GM06990 (cell line): ENCODE measurements at regions not wholly inside any gene's neighbourhood (a gene's known extent, or its start where the extent isn't known, plus 50 kb on each side); places are given as distances from the start of the nearest gene placed in this dataset.

Experiments used
- DNase-seq: peaks from one replicate; pipeline ENCODE4 v3.0.0-alpha.2; 2011; ENCODE audit not compliant: insufficient read length; ENCODE audit errors: extremely low read depth
- H3K27me3 ChIP-seq: replicated peaks from 2 replicates; pipeline ENCODE4 v1.6.0; 2011; ENCODE audit warnings: low read length; ENCODE audit not compliant: control insufficient read depth, insufficient read depth
- H3K36me3 ChIP-seq: 2 replicates; pipeline ENCODE4 v1.5.1; 2011; ENCODE audit warnings: low read length; ENCODE audit not compliant: control insufficient read depth, insufficient read depth
- H3K4me3 ChIP-seq: replicated peaks from 2 replicates; pipeline ENCODE4 v1.5.1; 2011; ENCODE audit warnings: low read depth, mild to moderate bottlenecking, control low read depth, low read length
- CTCF ChIP-seq: IDR thresholded peaks from 2 replicates; pipeline ENCODE4 v1.5.1; 2011; ENCODE audit warnings: low read length, control low read depth, mild to moderate bottlenecking, inconsistent platforms; ENCODE audit not compliant: insufficient read depth, poor library complexity, severe bottlenecking

GRCh38 chr15:98596131-98596530 lies 52.2 kb upstream of the IGF1R start:
- H3K27me3 ChIP-seq = no peaks in the 10 kb centered on the region; the same call in 1 of the 2 replicates
- DNase-seq = no peak

GRCh38 chr15:98596885-98597392 lies 51.4 kb upstream of the IGF1R start:
- H3K36me3 ChIP-seq = no peaks in the 10 kb centered on the region
- DNase-seq = no peak
- H3K4me3 ChIP-seq = no peak overlapping the region
- no peaks in the 10 kb centered on the region; the same call in 1 of the 2 replicates for H3K27me3 ChIP-seq
- TF ChIP-seq CTCF = no peak

More at GRCh38 chr15:98596131-98596530, 52.2 kb upstream of the IGF1R start:
- no peak for TF ChIP-seq CTCF
- H3K36me3 ChIP-seq = no peaks in the 10 kb centered on the region
- H3K4me3 ChIP-seq = no peak overlapping the region

GRCh38 chr15:98597666-98598065 lies 50.7 kb upstream of the IGF1R start:
- Histone ChIP-seq H3K27me3 (no peaks in the 10 kb centered on the region), H3K36me3 (no peaks in the 10 kb centered on the region), H3K4me3 (no peak overlapping the region)
- TF ChIP-seq CTCF = no peak
- DNase-seq = no peak
